NCI-H748 treated with DMSO at 0.1 percent for 48 hours (cell line): ENCODE measurements at regions not wholly inside any gene's neighbourhood (a gene's known extent, or its start where the extent isn't known, plus 50 kb on each side); places are given as distances from the start of the nearest gene placed in this dataset.

Experiments
- DNase-seq: peaks from one replicate; lab custom pipeline; 2025; lab: John Stamatoyannopoulos, UW

- no peak for DNase-seq
Observed at GRCh38 chr5:54743581-54743980, 226.0 kb downstream of the SNX18 start.

- no peak for DNase-seq
Observed at GRCh38 chr5:54742417-54742891, 224.9 kb downstream of the SNX18 start.

- DNase-seq = no peak
Observed at GRCh38 chr5:54741711-54742110, 224.2 kb downstream of the SNX18 start.

DNA sequence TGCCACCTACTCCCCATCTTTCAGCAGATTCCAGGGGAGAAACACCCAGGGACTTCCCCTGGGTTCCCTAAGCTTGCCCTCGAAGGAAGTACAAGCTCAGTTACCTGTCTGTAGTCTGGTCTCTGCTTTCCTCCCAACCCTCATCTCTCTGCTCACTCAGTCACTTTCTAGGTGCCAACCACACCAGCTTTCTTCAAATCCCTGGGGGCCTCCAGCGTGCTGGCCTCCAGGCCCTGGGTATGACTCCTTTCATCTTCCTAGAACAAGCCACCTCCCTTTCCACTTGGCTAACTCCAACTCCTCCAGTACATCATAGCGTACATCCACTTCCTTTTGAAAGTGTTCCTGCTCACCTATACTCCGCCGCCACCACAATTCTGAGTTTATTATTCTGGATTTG, 222.6 kb downstream of the SNX18 start:
- no peak for DNase-seq

GRCh38 chr5:54739371-54739770, 221.8 kb downstream of the SNX18 start:
- no peak for DNase-seq

- no peak for DNase-seq
Observed at GRCh38 chr5:54738973-54739367, 221.4 kb downstream of the SNX18 start.

GRCh38 chr5:54738118-54738972, 220.8 kb downstream of the SNX18 start:
- no peak for DNase-seq

DNA sequence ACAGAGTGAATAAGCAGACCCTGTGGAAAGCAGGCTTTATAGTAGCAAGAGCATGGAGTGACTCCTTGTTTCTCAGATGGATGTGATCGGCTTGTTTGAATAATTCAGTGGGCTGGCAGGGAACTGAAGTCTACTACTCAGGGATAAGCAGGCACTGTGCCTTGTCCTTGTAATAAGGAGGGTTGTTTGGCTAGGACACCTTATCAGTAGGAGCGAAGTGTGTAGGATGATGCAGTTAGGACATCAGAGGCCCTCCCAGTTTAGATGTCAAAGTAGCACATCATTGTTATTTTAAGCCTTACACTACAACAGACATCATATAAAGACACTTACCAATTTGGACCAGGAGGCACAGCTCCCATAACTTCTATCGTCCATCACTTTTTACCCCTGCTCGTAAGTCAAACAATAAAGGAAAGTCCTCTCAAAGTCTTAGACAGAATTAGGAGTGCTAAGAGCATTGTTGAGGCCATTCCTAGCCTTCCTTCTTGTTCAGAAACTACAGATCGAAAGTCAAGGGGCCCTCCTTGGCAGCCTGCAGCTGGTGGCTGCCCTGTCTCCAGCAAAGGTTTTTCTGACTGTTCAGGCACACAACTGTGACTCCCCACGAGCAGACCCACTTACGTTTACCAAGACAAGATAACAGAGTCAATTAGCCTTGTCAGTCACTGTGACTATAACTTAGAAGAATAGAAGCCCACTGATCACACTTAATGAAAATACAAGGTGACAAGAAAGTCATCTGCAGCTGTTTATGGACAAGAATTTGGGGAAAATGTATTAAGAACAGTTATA, 218.6 kb downstream of the SNX18 start:
- DNase-seq = no peak

GRCh38 chr5:54733101-54733500, 215.5 kb downstream of the SNX18 start:
- no peak for DNase-seq

- no peak for DNase-seq
Observed at GRCh38 chr5:54732108-54732507, 214.5 kb downstream of the SNX18 start.

DNA sequence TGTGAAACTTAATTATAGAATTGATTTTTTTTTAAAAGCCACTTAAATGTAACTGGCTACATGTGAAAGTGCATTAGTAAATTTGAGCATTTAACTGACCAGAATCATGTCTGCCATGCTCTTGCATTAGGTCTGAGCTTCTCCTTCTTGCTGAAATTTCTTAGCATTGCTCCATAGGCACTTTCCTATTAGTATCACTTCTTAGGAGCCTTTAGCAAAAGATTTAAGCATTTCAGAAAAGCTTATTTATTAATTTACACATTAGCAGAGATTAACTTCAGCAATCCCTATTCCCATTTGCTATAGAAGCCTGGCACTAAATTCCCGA, 211.0 kb downstream of the SNX18 start:
- no peak for DNase-seq

- no peak for DNase-seq
Observed at GRCh38 chr5:54727874-54728587, 210.5 kb downstream of the SNX18 start.

- no peak for DNase-seq
Observed at GRCh38 chr5:54725391-54726280, 208.1 kb downstream of the SNX18 start.

GRCh38 chr5:54722846-54723433, 205.4 kb downstream of the SNX18 start:
- DNase-seq = no peak

DNA sequence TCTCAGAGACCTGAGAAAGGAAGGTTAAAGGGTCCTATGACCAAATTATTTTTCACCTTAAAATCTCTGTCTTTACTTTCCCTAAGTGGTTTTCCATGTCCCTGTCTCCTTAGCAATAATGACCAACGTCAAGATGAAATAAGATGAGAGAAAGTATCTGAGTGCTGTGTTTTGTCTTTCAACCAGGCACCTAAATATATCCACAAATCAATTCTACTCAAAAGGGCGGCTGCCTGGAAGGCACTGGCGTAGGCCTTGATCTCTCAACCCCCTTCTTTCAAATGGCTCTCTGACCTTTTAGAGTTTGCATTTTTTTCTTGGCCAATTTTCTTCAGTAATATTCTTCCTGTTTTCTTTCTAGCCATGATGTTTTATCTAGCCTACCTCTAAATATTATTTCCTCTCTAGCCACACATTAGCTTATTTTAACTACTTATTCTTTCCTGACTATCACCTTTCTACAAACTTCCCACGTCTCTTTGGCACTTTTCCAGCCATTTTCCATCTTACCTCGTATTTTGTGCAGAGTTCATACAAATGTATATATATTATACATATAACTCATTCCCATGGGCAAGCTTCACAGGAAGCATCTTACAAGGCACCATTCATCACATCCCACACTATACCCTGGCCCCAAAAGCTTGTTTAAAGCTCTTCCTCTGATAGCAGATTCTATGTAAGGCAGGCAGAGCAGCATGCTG, 204.5 kb downstream of the SNX18 start:
- DNase-seq = no peak

DNA sequence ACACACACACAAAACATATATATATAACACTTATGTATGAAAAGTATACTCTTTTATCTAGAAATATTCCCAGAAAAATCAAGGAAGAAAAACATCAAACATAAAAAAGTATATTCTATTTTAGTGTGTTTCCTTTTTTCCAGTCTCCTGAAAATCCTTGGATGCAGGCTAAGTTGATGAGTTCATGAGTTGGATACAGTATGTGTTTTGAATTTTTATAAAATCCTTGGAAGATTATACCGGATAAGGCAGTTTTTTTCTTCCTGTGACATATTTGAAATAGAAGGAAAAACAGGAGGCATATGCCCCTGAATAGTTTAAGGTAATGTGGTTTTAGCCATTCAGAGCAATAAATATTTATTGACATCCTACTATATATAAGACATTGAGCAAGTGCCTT, 203.6 kb downstream of the SNX18 start:
- DNase-seq = no peak

GRCh38 chr5:54720341-54720740, 202.8 kb downstream of the SNX18 start:
- DNase-seq = no peak

- DNase-seq = no peak
Observed at GRCh38 chr5:54719384-54720283, 202.1 kb downstream of the SNX18 start.

DNA sequence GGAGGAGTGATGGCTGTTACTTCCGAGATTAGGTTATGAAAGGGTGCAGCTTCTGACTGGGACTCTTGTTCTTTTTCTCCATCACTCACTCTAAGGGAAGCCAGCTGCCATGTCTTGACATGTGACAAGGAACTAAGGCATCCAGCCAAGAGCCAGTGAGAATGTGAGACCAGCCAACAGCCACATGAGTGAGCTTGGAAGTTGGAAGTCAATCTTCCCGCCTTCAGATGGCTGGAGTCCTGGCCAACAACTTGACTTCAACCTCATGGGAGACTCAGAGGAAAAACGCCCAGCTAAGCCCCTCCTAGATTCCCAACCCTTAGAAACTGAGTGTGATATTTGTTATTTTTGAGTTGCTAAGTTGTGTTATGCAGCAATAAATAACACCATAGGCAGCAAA, 201.1 kb downstream of the SNX18 start:
- DNase-seq = no peak

DNA sequence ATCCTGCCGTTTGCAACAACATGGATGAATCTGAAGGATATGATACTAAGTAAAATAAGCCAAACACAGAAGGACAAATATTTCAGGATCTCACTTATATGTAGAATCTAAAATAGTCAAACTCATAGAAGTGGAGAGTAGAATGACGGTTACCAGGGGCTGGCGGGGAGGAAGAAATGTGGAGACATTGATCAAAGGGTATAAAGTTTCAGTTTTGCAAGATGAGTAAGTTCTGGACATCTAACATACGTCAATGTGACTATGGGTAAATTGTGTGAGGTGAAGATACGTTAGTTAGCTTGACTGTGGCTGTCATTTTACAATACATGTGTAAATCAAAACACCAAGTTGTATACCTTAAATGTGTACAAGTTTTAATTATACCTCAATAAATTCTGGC, 200.3 kb downstream of the SNX18 start:
- DNase-seq = no peak
